ENCODE measurements at regions not wholly inside any gene's neighbourhood (a gene's known extent, or its start where the extent isn't known, plus 50 kb on each side); places are given as distances from the start of the nearest gene placed in this dataset.

DNA sequence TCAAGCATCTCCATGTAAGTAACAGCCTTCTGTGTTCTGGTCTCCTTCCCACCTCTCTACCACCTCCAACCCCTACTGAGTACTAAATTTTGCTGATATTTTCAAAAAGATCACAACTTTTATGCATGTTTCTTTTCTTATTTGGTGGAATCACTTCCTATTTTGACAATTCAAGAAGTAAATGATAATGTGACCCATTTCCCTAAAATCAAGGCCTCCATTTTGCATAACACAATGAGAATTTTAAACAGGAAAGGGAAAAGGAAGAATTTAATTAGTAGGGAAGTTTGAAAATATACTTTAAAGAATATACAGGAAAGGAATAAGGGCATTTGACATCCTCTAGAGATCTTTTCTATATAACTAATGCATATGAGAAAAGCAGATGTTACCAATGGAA is 212.9 kb upstream of the RASA1 start:
- Mint-ChIP-seq H3K4me1 (peaks cover 0 to 13% (median 4%) of the 10 kb centered on the region in 4 donors), H3K36me3 (peaks cover 0 to 13% (median 13%) of the 10 kb centered on the region in 3 donors), H3K4me3 (no peak overlapping the region), H3K27ac (no peak overlapping the region), H3K9me3 (peaks cover 0 to 13% (median 6%) of the 10 kb centered on the region in 9 donors), H3K27me3 (no peaks in the 10 kb centered on the region)
- POLR2A ChIA-PET, result no interaction called here
- no peak for DNase-seq
- no peak for ATAC-seq

DNA sequence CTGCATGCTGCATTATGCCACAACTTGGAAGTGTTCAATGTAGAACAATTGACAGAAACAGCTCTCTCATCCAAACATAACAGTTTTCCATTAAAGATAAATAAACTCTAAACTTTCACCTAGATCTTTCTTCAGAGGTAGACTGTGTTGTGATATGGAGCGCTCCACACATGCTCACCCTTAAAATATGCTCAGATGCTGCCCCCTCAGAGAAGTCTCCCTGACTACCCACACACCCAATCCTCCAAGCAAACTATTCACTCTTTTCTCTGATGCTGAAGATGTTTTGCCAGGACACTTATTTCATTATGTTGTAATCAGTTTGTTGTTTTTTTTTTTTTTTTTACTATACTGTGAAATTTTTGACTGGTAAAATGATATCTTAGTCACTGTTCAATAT is 206.6 kb upstream of the RASA1 start:
- no peak for DNase-seq
- ATAC-seq, result no peak
- H3K4me1 Mint-ChIP-seq, result peaks cover 0 to 3% (median under 1%) of the 10 kb centered on the region in 4 donors
- H3K9me3 Mint-ChIP-seq, result peaks cover 9 to 27% (median 17%) of the 10 kb centered on the region in 9 donors
- H3K36me3 Mint-ChIP-seq, result peaks cover 0 to 25% (median 13%) of the 10 kb centered on the region in 3 donors
- H3K27me3 Mint-ChIP-seq, result no peaks in the 10 kb centered on the region
- H3K27ac Mint-ChIP-seq, result no peak overlapping the region
- POLR2A ChIA-PET, result no interaction called here
- no peak overlapping the region for H3K4me3 Mint-ChIP-seq

GRCh38 chr5:87069311-87069710 is 198.4 kb upstream of the RASA1 start:
- Mint-ChIP-seq H3K9me3 (no peaks in the 10 kb centered on the region), H3K36me3 (no peaks in the 10 kb centered on the region), H3K4me3 (no peak overlapping the region), H3K27ac (peak overlapping the region in 3 of 10 donors; percentile 10 to 32 (median 17)), H3K4me1 (peaks cover 2 to 18% (median 14%) of the 10 kb centered on the region in 4 donors), H3K27me3 (no peaks in the 10 kb centered on the region)
- no peak for DNase-seq
- no peak for ATAC-seq
- POLR2A ChIA-PET, result no interaction called here

DNA sequence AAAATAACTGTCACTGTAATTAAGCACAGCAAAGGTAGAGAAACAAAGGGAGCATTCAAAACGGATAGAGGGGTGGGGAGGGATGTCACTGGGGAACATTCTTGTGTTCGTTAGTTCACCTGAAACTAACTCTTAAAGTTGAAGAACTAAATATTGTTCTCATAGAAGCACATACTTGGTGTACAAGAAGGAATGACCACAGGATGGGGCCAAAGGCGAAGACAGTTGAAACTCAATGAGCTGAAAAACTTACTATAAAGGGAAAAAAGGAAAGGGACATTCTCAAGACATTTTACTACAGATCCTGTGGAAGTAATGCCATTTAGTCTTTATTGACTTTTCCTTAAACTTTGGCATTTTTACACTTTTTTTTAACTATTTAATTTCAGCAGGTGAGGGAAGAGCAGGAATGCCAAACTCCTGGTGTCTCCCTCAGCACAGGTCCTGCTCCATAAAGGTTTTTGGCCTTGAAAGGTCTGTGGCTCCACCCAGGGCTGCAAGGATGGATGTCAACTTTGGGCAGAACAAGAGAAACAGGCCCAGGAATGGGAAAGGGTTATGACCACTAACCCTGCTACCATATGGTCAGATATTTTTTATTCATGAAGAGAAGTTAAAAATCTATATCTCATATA is 197.6 kb upstream of the RASA1 start:
- POLR2A ChIA-PET, result interaction anchor here (1.9 kb wide), 1 partner anchor 197 kb away, joined by 4 read pairs; the partner anchor contains the start of gene RASA1

GRCh38 chr5:87074072-87074471 is 193.6 kb upstream of the RASA1 start:
- ATAC-seq (no peak), DNase-seq (no peak)
- Mint-ChIP-seq H3K9me3 (no peaks in the 10 kb centered on the region), H3K27ac (peak overlapping the region in 6 of 10 donors; percentile 55 to 75 (median 66)), H3K4me1 (peaks cover 15 to 52% (median 38%) of the 10 kb centered on the region in 4 donors), H3K4me3 (peak overlapping the region in 2 of 10 donors; percentile 59 to 73), H3K36me3 (no peaks in the 10 kb centered on the region), H3K27me3 (no peaks in the 10 kb centered on the region)
- POLR2A ChIA-PET, result interaction anchor here (0.7 to 1.1 kb wide), 2 partner anchors 27 to 119 kb away, joined by 4 to 7 read pairs; no protein-coding TSS in a partner anchor

More for the DNA sequence above, 197.6 kb upstream of the RASA1 start:
- DNase-seq (no peak), ATAC-seq (no peak)
- H3K9me3 Mint-ChIP-seq, result no peaks in the 10 kb centered on the region
- H3K27ac Mint-ChIP-seq, result peak overlapping the region in 5 of 10 donors; percentile 5 to 54 (median 17)
- no peak overlapping the region for H3K4me3 Mint-ChIP-seq
- no peaks in the 10 kb centered on the region for H3K36me3 Mint-ChIP-seq
- peaks cover 8 to 26% (median 22%) of the 10 kb centered on the region in 4 donors for H3K4me1 Mint-ChIP-seq
- no peaks in the 10 kb centered on the region for H3K27me3 Mint-ChIP-seq

DNA sequence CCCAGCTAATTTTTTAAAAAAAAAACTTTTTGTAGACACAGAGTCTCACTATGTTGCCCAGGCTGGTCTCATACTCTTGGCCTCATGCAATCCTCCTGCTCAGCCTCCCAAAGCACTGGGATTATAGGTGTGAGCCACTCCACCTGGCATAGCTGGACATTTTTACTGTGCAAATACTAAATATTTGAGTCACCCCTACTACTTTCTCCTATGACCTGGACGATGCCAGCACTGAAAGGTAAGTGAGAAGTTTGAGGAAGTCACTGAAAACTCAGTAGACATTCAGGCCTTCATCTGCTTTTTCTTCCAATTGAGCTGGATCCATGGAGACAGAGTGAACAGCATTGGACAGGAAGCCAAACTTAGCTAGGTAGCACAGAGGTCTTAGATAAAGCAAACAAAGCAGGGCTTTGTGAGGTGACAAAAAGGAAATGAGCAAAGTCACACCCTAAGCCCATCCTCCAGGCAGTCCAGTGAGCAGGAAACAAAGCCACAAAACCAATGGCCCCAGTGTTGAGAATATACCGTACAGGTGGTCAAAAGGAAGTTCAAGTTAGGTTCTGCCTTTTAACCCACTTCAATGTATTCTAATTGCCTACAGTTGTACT is 192.6 kb upstream of the RASA1 start:
- H3K27me3 Mint-ChIP-seq, result no peaks in the 10 kb centered on the region
- peak overlapping the region in 9 of 10 donors; percentile 37 to 73 (median 65) for H3K4me3 Mint-ChIP-seq
- POLR2A ChIA-PET, result interaction anchor here (0.9 to 1.1 kb wide), 4 partner anchors 26 to 325 kb away, joined by 3 to 4 read pairs (median 3); partner anchors contain the start of gene RASA1
- peak overlapping the region; percentile 4 to 75 (median 66) for H3K27ac Mint-ChIP-seq
- no peaks in the 10 kb centered on the region for H3K36me3 Mint-ChIP-seq
- H3K9me3 Mint-ChIP-seq, result no peaks in the 10 kb centered on the region
- peaks cover 18 to 54% (median 41%) of the 10 kb centered on the region in 4 donors for H3K4me1 Mint-ChIP-seq
- DNase-seq (peak in 4 of 10 donors; percentile 18 to 28 (median 24)), ATAC-seq (peak; percentile 25 to 80)

DNA sequence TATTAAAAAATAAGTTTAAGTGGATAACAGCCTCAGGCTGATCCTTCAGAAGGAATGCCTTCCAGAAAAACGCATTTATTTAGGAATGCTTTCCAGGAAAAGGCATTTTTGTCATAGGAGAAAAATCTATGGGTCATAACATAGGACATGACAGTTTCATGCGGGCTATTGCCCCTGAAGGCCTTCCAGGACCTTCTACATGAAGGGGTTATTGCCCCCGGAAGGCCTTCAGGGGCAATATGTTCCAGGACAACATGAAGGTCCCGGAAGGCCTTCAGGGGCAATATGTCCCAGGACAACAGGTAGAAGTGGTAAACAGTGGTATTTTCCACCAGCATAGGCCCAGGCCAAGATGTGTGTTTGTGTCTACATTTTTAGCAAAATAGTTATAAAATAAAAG is 191.3 kb upstream of the RASA1 start:
- POLR2A ChIA-PET, result no interaction called here
- no peak overlapping the region for H3K27ac Mint-ChIP-seq
- H3K9me3 Mint-ChIP-seq, result no peaks in the 10 kb centered on the region
- H3K4me1 Mint-ChIP-seq, result peaks cover 21 to 67% (median 49%) of the 10 kb centered on the region in 4 donors
- H3K27me3 Mint-ChIP-seq, result no peaks in the 10 kb centered on the region
- no peaks in the 10 kb centered on the region for H3K36me3 Mint-ChIP-seq
- H3K4me3 Mint-ChIP-seq, result no peak overlapping the region
- DNase-seq, result no peak
- no peak for ATAC-seq

- Mint-ChIP-seq H3K9me3 (no peaks in the 10 kb centered on the region), H3K4me1 (peaks cover 26 to 72% (median 54%) of the 10 kb centered on the region in 4 donors), H3K4me3 (no peak overlapping the region), H3K36me3 (no peaks in the 10 kb centered on the region), H3K27me3 (no peaks in the 10 kb centered on the region), H3K27ac (peak overlapping the region in 1 of 10 donors; percentile 33)
- DNase-seq (no peak), ATAC-seq (no peak)
- POLR2A ChIA-PET, result no interaction called here
Measured at GRCh38 chr5:87076931-87077330, 190.8 kb upstream of the RASA1 start.

DNA sequence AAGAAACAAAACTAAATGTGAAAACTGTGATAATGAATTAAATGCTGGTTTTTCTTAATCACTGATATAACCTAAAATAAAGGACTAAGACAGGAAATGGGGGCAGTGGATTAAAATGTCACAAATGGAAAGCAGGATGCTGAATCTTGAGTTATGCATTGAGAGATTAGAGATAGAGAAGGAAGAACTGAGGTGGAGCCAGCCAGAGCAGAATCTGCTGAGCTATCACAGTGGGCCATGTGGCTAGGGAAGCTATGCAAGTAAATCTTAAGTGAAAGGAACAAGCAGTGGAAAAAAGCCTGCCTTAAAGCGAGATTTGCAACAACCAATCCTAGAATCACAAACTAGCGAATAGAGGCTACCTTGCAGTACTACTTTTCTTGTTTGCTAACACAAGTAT is 188.5 kb upstream of the RASA1 start:
- POLR2A ChIA-PET, result interaction anchor here (0.6 kb wide), 2 partner anchors 55 to 192 kb away, joined by 3 to 6 read pairs; no protein-coding TSS in a partner anchor
- no peaks in the 10 kb centered on the region for H3K27me3 Mint-ChIP-seq
- H3K36me3 Mint-ChIP-seq, result peaks cover 0 to 2% (median 0%) of the 10 kb centered on the region in 3 donors
- H3K4me3 Mint-ChIP-seq, result peak overlapping the region in 3 of 10 donors; percentile 5 to 37 (median 20)
- DNase-seq, result no peak
- peaks cover 32 to 85% (median 70%) of the 10 kb centered on the region in 4 donors for H3K4me1 Mint-ChIP-seq
- ATAC-seq, result no peak
- peak overlapping the region in 3 of 10 donors; percentile 11 to 15 (median 14) for H3K27ac Mint-ChIP-seq
- H3K9me3 Mint-ChIP-seq, result peaks cover 0 to 5% (median 0%) of the 10 kb centered on the region in 9 donors

DNA sequence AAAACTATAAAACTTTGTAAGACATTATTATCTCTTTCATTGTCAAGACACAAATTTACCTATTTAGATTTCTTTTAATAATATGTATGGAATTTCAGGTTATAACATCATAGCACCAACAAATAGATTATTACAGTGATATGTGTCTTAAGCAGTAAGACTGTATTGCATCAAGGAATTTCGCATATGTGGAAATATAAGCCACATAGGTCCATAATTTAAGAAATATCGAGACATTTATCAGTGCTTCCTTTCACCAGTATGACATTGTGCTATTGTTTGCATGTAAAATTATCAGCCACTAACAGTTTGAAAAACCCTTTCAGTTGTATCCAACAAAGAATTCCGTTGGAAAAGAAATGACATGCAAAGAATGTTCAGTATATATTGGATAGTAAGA is 186.7 kb upstream of the RASA1 start:
- ATAC-seq (no peak), DNase-seq (no peak)
- Mint-ChIP-seq H3K36me3 (peaks cover 0 to 6% (median 3%) of the 10 kb centered on the region in 3 donors), H3K27me3 (no peaks in the 10 kb centered on the region), H3K4me3 (peak overlapping the region in 9 of 10 donors; percentile 62 to 86 (median 79)), H3K27ac (peak overlapping the region in 7 of 10 donors; percentile 57 to 89 (median 72)), H3K4me1 (peaks cover 29 to 71% (median 63%) of the 10 kb centered on the region in 4 donors), H3K9me3 (peaks cover 0 to 17% (median 3%) of the 10 kb centered on the region in 9 donors)
- POLR2A ChIA-PET, result interaction anchor here (1.0 to 1.1 kb wide), 2 partner anchors 14 to 42 kb away, joined by 3 read pairs; no protein-coding TSS in a partner anchor

DNA sequence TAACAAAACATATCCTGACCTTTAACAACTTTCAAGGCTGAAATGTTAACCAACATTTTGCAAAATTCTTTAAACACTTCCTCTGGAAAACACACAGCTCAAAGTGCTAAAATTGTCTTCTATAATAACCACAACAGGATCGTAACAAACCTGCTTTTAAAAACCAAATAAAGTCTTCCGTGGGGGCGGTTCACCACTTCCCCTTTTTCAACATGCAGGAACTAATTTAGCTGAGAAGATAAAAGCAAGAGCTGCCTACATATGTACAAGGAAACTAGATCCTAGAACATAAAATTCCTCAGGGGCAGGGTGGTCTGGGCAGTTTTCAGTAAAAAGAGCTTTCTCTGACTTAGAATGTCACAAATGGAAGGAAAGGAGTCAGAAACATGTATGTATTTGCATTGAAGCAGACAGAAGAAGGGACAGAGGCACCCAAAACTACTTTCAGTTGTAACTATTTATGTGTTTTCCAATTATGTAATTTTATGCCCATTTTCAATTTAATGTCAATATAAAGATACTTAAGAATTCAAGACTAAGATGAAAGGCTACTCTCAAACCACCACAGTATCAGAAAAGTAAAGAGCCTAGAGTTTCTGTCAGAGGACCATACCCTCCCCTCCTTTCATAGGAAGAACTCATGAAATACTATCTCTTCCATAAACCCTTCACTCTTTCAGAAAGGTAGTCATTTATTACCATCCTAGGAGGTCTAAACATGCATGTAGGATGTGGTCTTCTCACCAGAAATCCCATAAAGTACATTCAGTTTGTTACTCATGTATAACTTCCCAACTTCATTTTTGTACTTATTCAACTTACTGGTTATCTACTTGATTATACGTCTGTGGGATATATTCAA is 185.9 kb upstream of the RASA1 start:
- DNase-seq (peak in 8 of 10 donors; percentile 5 to 62 (median 44)), ATAC-seq (peak; percentile 73 to 91)
- POLR2A ChIA-PET, result interaction anchor here (1.0 to 1.1 kb wide), 2 partner anchors 13 to 42 kb away, joined by 3 read pairs; no protein-coding TSS in a partner anchor
- H3K9me3 Mint-ChIP-seq, result peaks cover 0 to 17% (median 4%) of the 10 kb centered on the region in 9 donors
- H3K36me3 Mint-ChIP-seq, result peaks cover 0 to 6% (median 4%) of the 10 kb centered on the region in 3 donors
- H3K4me3 Mint-ChIP-seq, result peak overlapping the region; percentile 62 to 86 (median 78)
- no peaks in the 10 kb centered on the region for H3K27me3 Mint-ChIP-seq
- peak overlapping the region; percentile 1 to 89 (median 68) for H3K27ac Mint-ChIP-seq
- H3K4me1 Mint-ChIP-seq, result peaks cover 32 to 69% (median 61%) of the 10 kb centered on the region in 4 donors

DNA sequence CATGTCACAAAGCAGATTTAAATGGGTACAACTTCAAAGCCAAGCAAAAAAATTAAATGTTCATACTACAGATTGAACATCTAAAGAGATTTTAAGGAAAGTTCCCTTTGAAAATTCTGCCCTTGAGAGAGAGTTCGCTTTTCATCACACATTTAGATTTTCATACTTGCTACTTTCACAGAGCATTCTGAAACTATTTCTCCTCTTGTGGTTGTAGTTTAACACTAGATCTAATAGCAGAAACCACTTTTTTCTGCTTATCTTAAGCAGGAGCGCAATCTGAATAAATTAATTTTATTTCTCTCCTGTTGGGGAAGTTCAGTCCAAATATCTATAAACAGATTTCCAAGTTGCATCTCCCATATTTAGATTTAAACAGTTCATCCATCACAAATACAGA is 173.3 kb upstream of the RASA1 start:
- DNase-seq (no peak), ATAC-seq (no peak)
- no peaks in the 10 kb centered on the region for H3K36me3 Mint-ChIP-seq
- H3K4me3 Mint-ChIP-seq, result peak overlapping the region in 4 of 10 donors; percentile 6 to 27 (median 13)
- peak overlapping the region in 8 of 10 donors; percentile 6 to 75 (median 42) for H3K27ac Mint-ChIP-seq
- POLR2A ChIA-PET, result interaction anchor here (1.1 kb wide), 1 partner anchor 13 kb away, joined by 3 read pairs; no protein-coding TSS in a partner anchor
- no peaks in the 10 kb centered on the region for H3K27me3 Mint-ChIP-seq
- H3K4me1 Mint-ChIP-seq, result peaks cover 9 to 38% (median 20%) of the 10 kb centered on the region in 4 donors
- peaks cover 0 to 5% (median 0%) of the 10 kb centered on the region in 9 donors for H3K9me3 Mint-ChIP-seq

All from naive thymus-derived CD8-positive, alpha-beta T cell (primary cell).